Suprapubic skin (tissue), 4 donors: ENCODE measurements at regions not wholly inside any gene's neighbourhood (a gene's known extent, or its start where the extent isn't known, plus 50 kb on each side); places are given as distances from the start of the nearest gene placed in this dataset.

Source experiments
- POLR2A ChIP-seq, 2 donors: fragments of 450-650 bp; IDR thresholded peaks; one replicate each; pipeline ENCODE4 v1.6.1; 2017; ENCODE audit warnings: antibody characterized with exemption in 2 of 2, mild to moderate bottlenecking in 2 of 2, moderate library complexity in 2 of 2
- POLR2AphosphoS5 ChIP-seq, 3 donors: sonication (generic); formaldehyde crosslinking; IDR thresholded peaks; one replicate each; pipeline ENCODE4 v1.6.1; 2017; ENCODE audit warnings: antibody characterized with exemption in 3 of 3
- TF ChIP-seq, protein P1 (sequence below), 2 donors: fragments of 200-600 bp in 1 of 2; fragments of 450-650 bp in 1 of 2; sonication (generic) in 1 of 2; IDR thresholded peaks; one replicate each; pipeline ENCODE4 v1.5.1; 2016 to 2019; ENCODE audit warnings: antibody characterized with exemption in 2 of 2, mild to moderate bottlenecking in 1 of 2, moderate library complexity in 1 of 2

DNA sequence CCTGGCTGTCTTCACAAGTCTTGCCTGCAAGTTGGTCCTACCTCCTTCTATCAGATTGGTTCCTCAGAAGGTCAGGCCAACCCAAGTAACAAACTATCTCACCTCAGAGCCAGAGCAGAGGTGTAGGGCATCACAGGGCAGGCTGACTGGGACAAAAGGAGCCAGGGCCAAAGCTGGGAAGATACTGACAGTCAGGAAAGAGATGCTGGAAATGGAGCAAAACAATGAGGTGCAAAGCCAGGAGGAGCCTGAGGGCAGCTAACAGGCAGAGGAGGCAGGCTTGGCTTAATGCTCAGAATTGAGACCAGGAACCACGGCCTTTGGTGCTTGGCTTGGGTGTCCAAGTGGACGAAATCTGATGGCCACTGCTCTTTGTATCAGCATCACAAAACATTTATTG lies 68.4 kb upstream of the PNMA1 start:
- TF ChIP-seq, protein P1, sequence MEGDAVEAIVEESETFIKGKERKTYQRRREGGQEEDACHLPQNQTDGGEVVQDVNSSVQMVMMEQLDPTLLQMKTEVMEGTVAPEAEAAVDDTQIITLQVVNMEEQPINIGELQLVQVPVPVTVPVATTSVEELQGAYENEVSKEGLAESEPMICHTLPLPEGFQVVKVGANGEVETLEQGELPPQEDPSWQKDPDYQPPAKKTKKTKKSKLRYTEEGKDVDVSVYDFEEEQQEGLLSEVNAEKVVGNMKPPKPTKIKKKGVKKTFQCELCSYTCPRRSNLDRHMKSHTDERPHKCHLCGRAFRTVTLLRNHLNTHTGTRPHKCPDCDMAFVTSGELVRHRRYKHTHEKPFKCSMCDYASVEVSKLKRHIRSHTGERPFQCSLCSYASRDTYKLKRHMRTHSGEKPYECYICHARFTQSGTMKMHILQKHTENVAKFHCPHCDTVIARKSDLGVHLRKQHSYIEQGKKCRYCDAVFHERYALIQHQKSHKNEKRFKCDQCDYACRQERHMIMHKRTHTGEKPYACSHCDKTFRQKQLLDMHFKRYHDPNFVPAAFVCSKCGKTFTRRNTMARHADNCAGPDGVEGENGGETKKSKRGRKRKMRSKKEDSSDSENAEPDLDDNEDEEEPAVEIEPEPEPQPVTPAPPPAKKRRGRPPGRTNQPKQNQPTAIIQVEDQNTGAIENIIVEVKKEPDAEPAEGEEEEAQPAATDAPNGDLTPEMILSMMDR (IDR thresholded peaks at IDR 0.05), result no peak
- TF ChIP-seq POLR2A (IDR thresholded peaks at IDR 0.05) (no peak), POLR2AphosphoS5 (IDR thresholded peaks at IDR 0.05) (no peak)
